A204.1 (cell line): ENCODE measurements at regions not wholly inside any gene's neighbourhood (a gene's known extent, or its start where the extent isn't known, plus 50 kb on each side); places are given as distances from the start of the nearest gene placed in this dataset.
A peak's percentile ranks its signal among the peaks of the same experiment; 100 is the strongest.
"Not testable (repeated sequence)": the region's sequence is repeated elsewhere in the genome, so short reads cannot be mapped to it uniquely, and the experiment has no call there.

Source experiments
- FAIRE-seq: peaks from 2 replicates; lab custom pipeline; 2012; peaks lifted over from hg19 to GRCh38; lab: Jason Lieb, UNC

GRCh38 chr1:88311907-88312306, 372.2 kb upstream of the PKN2 start:
- no peak for FAIRE-seq

GRCh38 chr1:88317396-88317795, 366.7 kb upstream of the PKN2 start:
- FAIRE-seq, result no peak

DNA sequence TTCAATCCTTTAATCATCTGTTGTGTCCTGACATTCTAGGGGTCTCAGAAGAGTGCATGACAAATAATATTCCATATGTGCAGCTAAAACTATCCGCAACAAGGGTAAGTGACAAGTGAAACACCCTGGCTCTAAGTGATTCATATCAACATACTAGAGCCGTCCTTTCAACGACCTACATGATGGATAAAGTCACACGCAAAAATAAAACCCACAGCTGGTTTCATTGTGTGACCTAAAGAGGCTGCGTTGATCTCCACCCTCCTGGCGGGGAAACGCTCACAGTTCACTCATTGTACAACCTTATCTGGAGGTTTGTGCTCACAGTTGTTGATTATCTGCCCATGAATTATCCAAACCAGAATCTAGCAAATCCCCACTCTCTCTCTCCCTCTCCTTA, 365.3 kb upstream of the PKN2 start:
- FAIRE-seq, result no peak

DNA sequence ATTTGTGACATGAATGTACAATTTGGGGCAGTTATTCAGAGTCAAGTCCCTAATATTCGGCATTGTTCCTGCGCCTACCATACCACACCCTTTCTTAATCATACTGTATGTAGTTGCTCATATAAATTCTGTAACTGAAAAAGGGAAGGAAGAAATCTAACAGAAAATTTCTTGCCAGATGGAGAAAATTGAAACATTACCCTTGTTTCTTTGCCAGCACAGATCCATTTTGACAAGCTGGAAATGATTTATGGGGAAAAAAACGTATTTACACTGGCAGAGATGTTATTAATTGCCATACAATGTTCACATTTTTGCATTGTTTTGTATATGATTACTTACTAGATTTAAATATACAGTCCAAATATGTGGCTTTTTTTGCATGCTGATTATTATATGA, 363.8 kb upstream of the PKN2 start:
- no peak for FAIRE-seq

GRCh38 chr1:88321706-88322105, 362.4 kb upstream of the PKN2 start:
- no peak for FAIRE-seq

GRCh38 chr1:88324899-88325298, 359.2 kb upstream of the PKN2 start:
- FAIRE-seq, result no peak

GRCh38 chr1:88327391-88328267, 356.4 kb upstream of the PKN2 start:
- peak; percentile 99 for FAIRE-seq

DNA sequence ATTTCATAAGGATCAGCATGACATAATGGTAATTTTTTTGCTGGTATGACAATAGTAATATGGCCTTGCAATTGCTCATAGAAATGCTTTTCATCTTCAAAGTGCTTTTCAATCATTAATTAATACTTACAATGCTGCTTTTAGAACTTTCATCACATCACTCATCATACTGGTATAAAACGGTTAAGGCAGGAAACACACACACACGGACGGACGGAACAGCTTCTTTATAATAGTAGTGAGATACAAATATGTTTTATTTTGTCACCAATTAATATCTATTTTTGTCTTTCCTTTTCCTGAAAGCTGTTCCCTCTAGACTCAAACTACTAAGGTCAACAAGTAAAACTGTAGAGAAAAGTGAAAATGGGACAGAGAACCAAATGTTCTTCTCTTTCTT, 353.9 kb upstream of the PKN2 start:
- no peak for FAIRE-seq

DNA sequence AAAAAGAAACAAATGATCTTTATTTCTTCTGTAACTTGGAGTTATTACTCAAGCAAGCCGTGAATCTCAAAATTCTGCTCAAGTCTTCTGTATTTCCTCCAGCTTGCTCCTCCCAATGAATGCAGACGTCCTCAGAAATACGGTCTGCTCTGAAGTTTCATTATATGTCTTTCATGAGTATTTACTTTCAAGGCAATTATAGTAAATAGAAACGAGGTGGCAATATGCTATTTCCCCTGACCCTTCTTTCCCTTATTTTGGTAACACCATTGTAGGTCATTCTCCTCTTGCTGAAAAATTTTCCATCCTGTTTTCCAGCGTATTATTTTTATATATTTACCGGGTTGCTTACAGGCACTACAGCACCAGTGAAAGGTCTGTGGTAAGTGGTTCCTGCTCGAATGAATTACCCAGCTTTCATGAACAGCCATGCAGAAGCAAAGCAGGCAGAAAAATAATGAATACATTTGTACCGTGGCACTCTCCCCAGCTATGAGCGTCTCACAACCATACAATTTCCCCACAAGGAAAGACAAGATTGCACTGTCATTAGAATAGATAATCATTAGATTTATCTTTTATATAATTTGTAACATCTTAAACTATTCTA, 350.9 kb upstream of the PKN2 start:
- no peak for FAIRE-seq

DNA sequence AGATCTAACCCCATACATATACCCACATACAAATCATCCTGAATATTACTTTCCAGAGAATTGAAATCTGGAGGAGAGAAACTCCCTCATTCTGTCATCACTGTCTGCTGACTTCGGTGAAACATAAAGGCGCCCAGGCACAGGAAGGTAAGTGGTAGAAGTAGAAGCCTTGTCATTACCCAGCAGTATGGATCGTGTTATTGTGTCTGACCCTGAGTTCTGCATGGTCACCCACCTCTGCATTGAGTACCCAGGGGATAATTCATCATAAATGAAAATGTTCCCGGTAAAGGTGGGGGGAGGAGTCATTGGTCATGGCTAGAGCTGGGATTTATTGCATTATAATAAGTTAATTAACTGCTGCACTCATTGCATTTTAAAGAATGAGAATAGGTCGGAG, 342.6 kb upstream of the PKN2 start:
- no peak for FAIRE-seq

DNA sequence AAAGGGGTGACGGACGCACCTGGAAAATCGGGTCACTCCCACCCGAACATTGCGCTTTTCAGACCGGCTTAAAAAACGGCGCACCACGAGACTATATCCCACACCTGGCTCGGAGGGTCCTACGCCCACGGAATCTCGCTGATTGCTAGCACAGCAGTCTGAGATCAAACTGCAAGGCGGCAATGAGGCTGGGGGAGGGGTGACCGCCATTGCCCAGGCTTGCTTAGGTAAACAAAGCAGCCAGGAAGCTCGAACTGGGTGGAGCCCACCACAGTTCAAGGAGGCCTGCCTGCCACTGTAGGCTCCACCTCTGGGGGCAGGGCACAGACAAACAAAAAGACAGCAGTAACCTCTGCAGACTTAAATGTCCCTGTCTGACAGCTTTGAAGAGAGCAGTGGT, 342.0 kb upstream of the PKN2 start:
- not testable (repeated sequence) for FAIRE-seq

GRCh38 chr1:88350648-88351047, 333.4 kb upstream of the PKN2 start:
- FAIRE-seq, result no peak

GRCh38 chr1:88351960-88352359, 332.1 kb upstream of the PKN2 start:
- no peak for FAIRE-seq

DNA sequence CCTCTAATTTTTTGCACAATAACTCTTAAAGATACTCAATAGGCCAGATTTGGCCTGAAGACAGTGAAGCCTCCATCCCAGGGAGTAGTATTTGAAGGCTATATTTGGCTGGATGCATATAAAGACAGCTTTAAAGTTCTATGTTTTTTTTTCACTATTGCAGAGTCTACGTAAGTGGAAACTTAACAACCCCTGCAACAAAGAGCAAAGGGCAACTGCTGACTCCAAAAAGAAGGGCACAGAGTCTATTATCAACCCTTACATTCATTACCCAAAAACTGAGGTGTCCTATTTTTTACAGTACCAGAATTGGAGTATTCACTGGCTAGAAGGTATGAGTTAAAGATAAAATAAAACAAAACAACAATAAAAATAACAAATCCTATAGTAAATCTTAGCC, 329.8 kb upstream of the PKN2 start:
- peak; percentile 41 for FAIRE-seq

GRCh38 chr1:88357729-88358128, 326.3 kb upstream of the PKN2 start:
- FAIRE-seq, result no peak

DNA sequence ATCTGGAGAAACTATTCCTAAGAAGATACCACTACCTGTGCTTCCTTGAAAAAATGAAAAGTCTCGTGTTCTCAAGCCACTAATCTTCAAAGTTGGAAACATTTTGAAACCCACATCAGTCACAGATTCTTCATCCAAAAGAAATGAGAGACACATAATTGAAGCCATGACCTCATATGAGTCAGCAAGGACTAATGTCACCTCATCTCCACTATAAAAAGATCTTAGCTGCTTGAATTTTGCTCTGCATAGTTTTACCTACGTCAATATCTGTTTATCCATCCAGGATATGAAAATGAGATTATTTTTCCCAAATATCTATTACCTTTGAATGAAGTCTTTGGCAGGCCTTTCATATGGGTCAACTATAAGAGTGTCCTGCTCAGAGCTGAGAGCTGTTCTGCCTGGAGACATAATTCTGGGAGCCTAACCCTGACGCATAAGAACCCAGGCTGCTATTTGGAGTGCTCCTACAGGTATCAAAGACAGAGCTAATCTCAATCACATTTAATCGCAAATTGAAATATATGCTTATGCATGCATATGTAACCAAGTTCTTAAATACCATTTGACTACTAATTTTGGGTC, 312.5 kb upstream of the PKN2 start:
- FAIRE-seq, result no peak

- FAIRE-seq, result no peak
Observed at GRCh38 chr1:88375977-88376376, 308.1 kb upstream of the PKN2 start.

- no peak for FAIRE-seq
Observed at GRCh38 chr1:88376421-88376820, 307.7 kb upstream of the PKN2 start.

- no peak for FAIRE-seq
Observed at GRCh38 chr1:88378560-88378959, 305.5 kb upstream of the PKN2 start.

- no peak for FAIRE-seq
Observed at GRCh38 chr1:88394958-88395357, 289.1 kb upstream of the PKN2 start.

GRCh38 chr1:88398338-88398737, 285.7 kb upstream of the PKN2 start:
- FAIRE-seq, result no peak

DNA sequence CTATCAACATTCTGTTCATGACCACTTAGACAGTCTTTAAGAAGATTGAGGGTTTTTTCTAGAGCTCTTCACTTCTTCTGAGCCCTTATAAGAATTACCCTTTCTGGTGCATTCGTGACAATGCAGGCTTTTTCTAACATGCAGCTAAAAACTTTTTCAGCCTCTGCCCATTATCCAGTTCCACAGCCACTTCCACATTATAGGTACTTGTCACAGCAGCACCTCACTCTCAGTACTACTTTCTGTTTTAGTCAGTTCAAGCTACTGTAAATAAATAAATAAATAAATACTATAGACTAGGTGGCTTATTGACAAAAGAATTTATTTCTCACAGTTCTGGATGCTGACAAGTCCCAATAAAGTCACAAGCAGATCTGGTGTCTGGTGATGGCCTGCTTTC, 284.4 kb upstream of the PKN2 start:
- FAIRE-seq, result no peak

DNA sequence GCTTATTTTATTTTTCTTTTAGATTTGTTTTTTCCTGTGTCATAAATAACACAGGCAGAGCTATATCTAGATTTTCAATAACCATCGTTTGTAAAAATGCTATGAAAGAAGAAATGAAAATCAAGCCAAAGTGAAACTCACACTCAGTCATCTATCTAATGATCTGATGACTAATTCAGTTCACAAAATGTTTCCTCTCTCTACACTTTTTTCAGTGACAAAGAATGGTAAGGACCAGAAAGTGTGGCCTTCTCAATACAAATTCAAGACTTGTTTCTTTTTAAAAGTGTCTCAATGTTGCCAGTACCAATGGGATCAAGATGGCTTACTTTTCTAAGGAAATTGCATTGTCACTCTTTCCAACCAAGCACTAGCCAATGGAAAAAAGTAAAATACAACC, 282.8 kb upstream of the PKN2 start:
- no peak for FAIRE-seq

DNA sequence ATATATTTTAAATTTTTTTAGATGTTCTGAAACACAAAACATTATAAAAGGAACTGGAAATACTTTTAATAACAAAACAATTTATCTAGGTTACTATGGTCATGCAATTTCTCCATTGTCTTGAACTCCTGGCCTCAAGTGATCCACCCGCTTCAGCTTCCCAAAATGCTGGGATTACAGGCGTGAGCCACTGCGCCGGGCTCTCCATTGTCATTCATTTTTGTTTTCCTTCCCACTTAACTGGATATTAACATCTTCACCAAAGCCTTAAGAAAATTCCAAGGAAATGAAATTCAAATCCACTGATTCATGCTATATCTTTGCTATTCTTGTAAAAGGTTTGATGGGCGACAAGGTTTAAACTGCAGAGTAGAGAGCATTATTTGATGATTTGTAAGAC, 279.5 kb upstream of the PKN2 start:
- no peak for FAIRE-seq
